PC-3 (cell line): ENCODE measurements at regions not wholly inside any gene's neighbourhood (a gene's known extent, or its start where the extent isn't known, plus 50 kb on each side); places are given as distances from the start of the nearest gene placed in this dataset.

Experiments
- ATAC-seq: fragments of 200-7000 bp; cut with Tn5 transposase; 2 replicates; pipeline ENCODE4 v1.9.1; 2020; ENCODE audit warnings: mild to moderate bottlenecking, moderate library complexity
- BruUV-seq: library from RNA; stranded (reverse); fragments of 400-500 nt; replicated peaks from 2 replicates; lab custom pipeline; 2021; lab: Mats Ljungman, UMichigan
- CTCF ChIA-PET: fragments of 300-600 bp; sonication (Branson Sonifier 250); formaldehyde crosslinking; loops from one replicate; lab custom pipeline; 2022; ENCODE audit warnings: antibody characterized with exemption; lab: Charles Lee
- POLR2A ChIA-PET: fragments of 300-600 bp; sonication (Branson Sonifier 250); formaldehyde crosslinking; loops from one replicate; lab custom pipeline; 2022; ENCODE audit warnings: antibody characterized with exemption; ENCODE audit not compliant: unreplicated experiment; lab: Charles Lee
- DNase-seq: peaks from one replicate; pipeline ENCODE4 v3.0.0-alpha.2; 2015
- H2AFZ ChIP-seq: fragments of 300-600 bp; sonication (generic); 2 replicates; pipeline ENCODE4 v1.6.0; 2016; ENCODE audit warnings: antibody characterized with exemption, low read length
- H3F3A ChIP-seq: fragments of 300-600 bp; sonication (generic); one replicate; pipeline ENCODE4 v1.6.0; 2017; ENCODE audit warnings: antibody characterized with exemption, low read length, control low read depth, mild to moderate bottlenecking; ENCODE audit not compliant: unreplicated experiment
- H3K27ac ChIP-seq: fragments of 300-600 bp; sonication (generic); 2 replicates; pipeline ENCODE4 v1.5.1; 2016; ENCODE audit warnings: mild to moderate bottlenecking, low read length
- H3K27me3 ChIP-seq: fragments of 300-600 bp; sonication (generic); 2 replicates; pipeline ENCODE4 v1.6.1; 2016; ENCODE audit warnings: low read length, mixed read lengths
- H3K36me3 ChIP-seq: fragments of 300-600 bp; sonication (generic); 2 replicates; pipeline ENCODE4 v1.6.1; 2016; ENCODE audit warnings: low read depth, mixed run types, low read length, mixed read lengths
- H3K4me1 ChIP-seq: fragments of 300-600 bp; sonication (generic); 2 replicates; pipeline ENCODE4 v1.5.1; 2016; ENCODE audit warnings: low read length; ENCODE audit not compliant: insufficient read depth
- H3K4me2 ChIP-seq: fragments of 300-600 bp; sonication (generic); 2 replicates; pipeline ENCODE4 v1.6.0; 2016; ENCODE audit warnings: low read length
- H3K4me3 ChIP-seq: fragments of 300-600 bp; sonication (generic); 2 replicates; pipeline ENCODE4 v1.5.1; 2016; ENCODE audit warnings: mild to moderate bottlenecking, low read length, mixed read lengths
- H3K79me2 ChIP-seq: fragments of 300-600 bp; sonication (generic); 2 replicates; pipeline ENCODE4 v1.6.1; 2017; ENCODE audit warnings: low read length, mixed read lengths
- H3K9ac ChIP-seq: fragments of 300-600 bp; sonication (generic); 2 replicates; pipeline ENCODE4 v1.6.0; 2016; ENCODE audit warnings: mild to moderate bottlenecking, low read length
- H3K9me2 ChIP-seq: fragments of 300-600 bp; sonication (generic); replicated peaks from 2 replicates; pipeline ENCODE4 v1.6.1; 2016; ENCODE audit warnings: mixed run types, low read length, mixed read lengths
- H3K9me3 ChIP-seq: fragments of 300-600 bp; sonication (generic); 2 replicates; pipeline ENCODE4 v1.6.1; 2016; ENCODE audit warnings: low read length, mixed read lengths
- H4K20me1 ChIP-seq: fragments of 300-600 bp; sonication (generic); 2 replicates; pipeline ENCODE4 v1.6.1; 2016; ENCODE audit warnings: low read length, mixed read lengths
- EZH2 ChIP-seq: fragments of 300-600 bp; sonication (generic); IDR thresholded peaks from one replicate; pipeline ENCODE4 v1.6.1; 2017; ENCODE audit warnings: antibody characterized with exemption, mild to moderate bottlenecking, low read length; ENCODE audit not compliant: unreplicated experiment
- EZH2phosphoT487 ChIP-seq: fragments of 300-600 bp; sonication (generic); IDR thresholded peaks from 2 replicates; pipeline ENCODE4 v1.6.1; 2018; ENCODE audit warnings: mild to moderate bottlenecking, antibody characterized with exemption, low read length, borderline replicate concordance
- intact Hi-C: fragments of 100-400 bp; cut with micrococcal nuclease; formaldehyde crosslinking; loops from 2 replicates; pipeline ENCODE4 v1.9.0; 2023
- TF ChIP-seq, protein P1 (sequence below): fragments of 300-600 bp; sonication (generic); conservative IDR thresholded peaks from 2 replicates; pipeline ENCODE4 v1.5.1; 2017; ENCODE audit warnings: antibody characterized with exemption, low read depth, mild to moderate bottlenecking, low read length

DNA sequence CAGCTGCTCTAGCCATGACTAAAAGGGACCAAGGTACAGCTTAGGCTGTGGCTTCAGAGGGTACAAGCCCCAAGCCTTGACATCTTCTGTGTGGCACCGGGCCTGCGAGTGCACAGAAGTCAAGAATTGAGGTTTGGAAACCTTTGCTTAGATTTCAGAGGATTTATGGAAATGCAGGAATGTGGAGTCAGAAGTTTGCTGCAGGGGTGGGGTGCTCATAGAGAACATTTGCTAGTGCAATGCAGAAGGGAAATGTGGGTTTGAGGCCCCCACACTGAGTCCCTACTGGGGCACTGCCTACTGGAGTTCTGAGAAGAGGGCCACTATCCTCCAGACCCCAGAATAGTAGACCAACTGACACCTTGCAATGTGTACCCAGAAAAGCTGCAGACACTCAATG lies 624.9 kb upstream of the FTMT start:
- BruUV-seq: no TSS peak
- no peak overlapping the region for H3K27ac ChIP-seq
- TF ChIP-seq, protein P1, sequence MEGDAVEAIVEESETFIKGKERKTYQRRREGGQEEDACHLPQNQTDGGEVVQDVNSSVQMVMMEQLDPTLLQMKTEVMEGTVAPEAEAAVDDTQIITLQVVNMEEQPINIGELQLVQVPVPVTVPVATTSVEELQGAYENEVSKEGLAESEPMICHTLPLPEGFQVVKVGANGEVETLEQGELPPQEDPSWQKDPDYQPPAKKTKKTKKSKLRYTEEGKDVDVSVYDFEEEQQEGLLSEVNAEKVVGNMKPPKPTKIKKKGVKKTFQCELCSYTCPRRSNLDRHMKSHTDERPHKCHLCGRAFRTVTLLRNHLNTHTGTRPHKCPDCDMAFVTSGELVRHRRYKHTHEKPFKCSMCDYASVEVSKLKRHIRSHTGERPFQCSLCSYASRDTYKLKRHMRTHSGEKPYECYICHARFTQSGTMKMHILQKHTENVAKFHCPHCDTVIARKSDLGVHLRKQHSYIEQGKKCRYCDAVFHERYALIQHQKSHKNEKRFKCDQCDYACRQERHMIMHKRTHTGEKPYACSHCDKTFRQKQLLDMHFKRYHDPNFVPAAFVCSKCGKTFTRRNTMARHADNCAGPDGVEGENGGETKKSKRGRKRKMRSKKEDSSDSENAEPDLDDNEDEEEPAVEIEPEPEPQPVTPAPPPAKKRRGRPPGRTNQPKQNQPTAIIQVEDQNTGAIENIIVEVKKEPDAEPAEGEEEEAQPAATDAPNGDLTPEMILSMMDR: no peak
- TF ChIP-seq EZH2phosphoT487 (no peak), EZH2 (no peak)

DNA sequence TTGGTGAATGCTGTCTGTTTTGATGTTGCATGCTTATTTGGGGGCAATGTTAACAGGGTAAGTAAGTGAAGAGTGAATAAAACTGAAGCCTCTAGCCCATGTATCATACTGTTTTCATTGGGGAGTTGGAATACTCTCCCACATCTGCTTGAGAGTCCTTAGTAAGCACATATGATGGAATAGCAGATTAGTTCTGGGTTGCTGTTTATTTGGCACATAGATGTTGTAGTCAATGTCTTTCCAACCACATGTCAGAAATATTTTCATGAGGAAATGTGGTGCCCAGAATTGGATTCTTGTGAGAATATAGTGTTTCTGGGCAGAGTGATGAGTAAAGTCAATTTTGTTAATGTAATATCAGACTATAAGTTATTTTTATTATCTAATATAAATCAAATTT lies 611.7 kb upstream of the FTMT start:
- CTCF ChIA-PET: no interaction called here
- DNase-seq: no peak
- intact Hi-C loops: no loop called here

More for the DNA sequence above, 624.9 kb upstream of the FTMT start:
- Histone ChIP-seq H3K9me3 (no peaks in the 10 kb centered on the region), H2AFZ (no peak overlapping the region), H3K4me3 (no peak overlapping the region), H3K9me2 (no peaks in the 10 kb centered on the region), H3K27me3 (no peaks in the 10 kb centered on the region), H4K20me1 (no peaks in the 10 kb centered on the region), H3K9ac (no peak overlapping the region), H3K4me2 (no peak overlapping the region), H3K79me2 (no peaks in the 10 kb centered on the region), H3K4me1 (no peaks in the 10 kb centered on the region), H3F3A (no peaks in the 10 kb centered on the region), H3K36me3 (no peaks in the 10 kb centered on the region)
- intact Hi-C loops: no loop called here
- CTCF ChIA-PET: no interaction called here
- POLR2A ChIA-PET: no interaction called here
- no peak for DNase-seq
- ATAC-seq: no peak

DNA sequence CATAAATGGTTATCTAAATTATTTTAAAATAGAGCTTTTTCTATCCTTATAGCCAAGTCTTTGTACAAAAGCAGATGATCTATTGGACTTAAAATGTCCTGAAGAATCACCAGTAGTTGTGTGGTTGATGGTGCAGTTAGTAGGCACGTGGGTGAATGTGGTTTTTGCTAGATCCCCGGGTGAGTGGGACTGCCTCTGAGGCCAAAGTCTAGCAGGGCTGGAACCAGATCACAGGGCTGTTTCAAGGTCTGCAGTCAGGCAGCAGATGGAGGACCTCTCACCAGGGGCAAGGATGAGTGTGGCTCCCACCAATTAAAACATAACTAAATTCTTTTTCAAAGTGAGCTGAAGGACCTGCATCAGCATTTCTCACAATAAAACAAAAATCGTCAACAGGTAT lies 604.7 kb upstream of the FTMT start:
- Histone ChIP-seq H3K27me3 (no peaks in the 10 kb centered on the region), H3K9ac (no peak overlapping the region), H3K9me2 (no peaks in the 10 kb centered on the region), H3F3A (peaks cover 4% of the 10 kb centered on the region), H4K20me1 (no peaks in the 10 kb centered on the region), H3K4me3 (no peak overlapping the region), H3K36me3 (no peaks in the 10 kb centered on the region), H3K4me2 (no peak overlapping the region), H3K4me1 (peaks cover 4% of the 10 kb centered on the region), H3K27ac (no peak overlapping the region), H3K79me2 (no peaks in the 10 kb centered on the region), H2AFZ (no peak overlapping the region), H3K9me3 (no peaks in the 10 kb centered on the region)
- no TSS peak for BruUV-seq
- TF ChIP-seq EZH2 (no peak), EZH2phosphoT487 (no peak)
- TF ChIP-seq, protein P1: no peak
- ChIA-PET CTCF (no interaction called here), POLR2A (no interaction called here)
- intact Hi-C loops: no loop called here
- no peak for ATAC-seq
- no peak for DNase-seq

More for the DNA sequence above, 611.7 kb upstream of the FTMT start:
- no peaks in the 10 kb centered on the region for H3K36me3 ChIP-seq
- ATAC-seq: no peak
- POLR2A ChIA-PET: no interaction called here
- no peaks in the 10 kb centered on the region for H3K4me1 ChIP-seq
- no peak overlapping the region for H2AFZ ChIP-seq
- TF ChIP-seq, protein P1: no peak
- TF ChIP-seq EZH2phosphoT487 (no peak), EZH2 (no peak)
- H3K9ac ChIP-seq: no peak overlapping the region
- no peaks in the 10 kb centered on the region for H4K20me1 ChIP-seq
- H3K4me2 ChIP-seq: no peak overlapping the region
- H3K79me2 ChIP-seq: no peaks in the 10 kb centered on the region
- H3K27ac ChIP-seq: no peak overlapping the region
- no peaks in the 10 kb centered on the region for H3K9me2 ChIP-seq
- no peaks in the 10 kb centered on the region for H3K27me3 ChIP-seq
- H3K9me3 ChIP-seq: no peaks in the 10 kb centered on the region
- BruUV-seq: no TSS peak
- H3K4me3 ChIP-seq: no peak overlapping the region
- no peaks in the 10 kb centered on the region for H3F3A ChIP-seq
